ENCODE measurements at regions not wholly inside any gene's neighbourhood (a gene's known extent, or its start where the extent isn't known, plus 50 kb on each side); places are given as distances from the start of the nearest gene placed in this dataset.

GRCh38 chr13:75021151-75021550 lies 460.8 kb downstream of the TBC1D4 start:
- no peaks in the 10 kb centered on the region for H3K9me2 ChIP-seq (replicated peaks; ENCODE audit: control insufficient read depth, low read length)
- no peak overlapping the region for H3K4me3 ChIP-seq (ENCODE audit: low read length)
- no peaks in the 10 kb centered on the region for H3K9me3 ChIP-seq (ENCODE audit: control insufficient read depth, insufficient read depth, low read length)
- H3K4me2 ChIP-seq (ENCODE audit: low read length) = no peak overlapping the region
- no peak overlapping the region for H3K27ac ChIP-seq (ENCODE audit: low read depth, low read length)
- TF ChIP-seq EZH2phosphoT487 (IDR thresholded peaks at IDR 0.05; ENCODE audit: borderline replicate concordance, low read length) (no peak), CTCF (IDR thresholded peaks at IDR 0.05; ENCODE audit: low read depth, low read length, poor library complexity, severe bottlenecking) (no peak)
- no peaks in the 10 kb centered on the region; the same call in 1 of the 2 replicates for H3K27me3 ChIP-seq (ENCODE audit: control insufficient read depth, low read length)
- no peaks in the 10 kb centered on the region for H3F3A ChIP-seq (ENCODE audit: control insufficient read depth, insufficient read depth)
- H4K20me1 ChIP-seq (ENCODE audit: control insufficient read depth, insufficient read depth, low read depth, low read length) = no peaks in the 10 kb centered on the region
- H3K36me3 ChIP-seq (ENCODE audit: control insufficient read depth, low read length) = no peaks in the 10 kb centered on the region
- no peaks in the 10 kb centered on the region for H3K79me2 ChIP-seq (ENCODE audit: control insufficient read depth, low read length)
- no peaks in the 10 kb centered on the region for H3K4me1 ChIP-seq (ENCODE audit: control insufficient read depth, low read length)

- no peak overlapping the region for H3K27ac ChIP-seq (ENCODE audit: low read depth, low read length)
- no peaks in the 10 kb centered on the region for H3K36me3 ChIP-seq (ENCODE audit: control insufficient read depth, low read length)
- TF ChIP-seq CTCF (IDR thresholded peaks at IDR 0.05; ENCODE audit: low read depth, low read length, poor library complexity, severe bottlenecking) (no peak), EZH2phosphoT487 (IDR thresholded peaks at IDR 0.05; ENCODE audit: borderline replicate concordance, low read length) (no peak)
- H4K20me1 ChIP-seq (ENCODE audit: control insufficient read depth, insufficient read depth, low read depth, low read length) = no peaks in the 10 kb centered on the region
- H3K79me2 ChIP-seq (ENCODE audit: control insufficient read depth, low read length) = no peaks in the 10 kb centered on the region
- no peaks in the 10 kb centered on the region for H3K9me2 ChIP-seq (replicated peaks; ENCODE audit: control insufficient read depth, low read length)
- no peaks in the 10 kb centered on the region for H3K27me3 ChIP-seq (ENCODE audit: control insufficient read depth, low read length)
- no peaks in the 10 kb centered on the region for H3K9me3 ChIP-seq (ENCODE audit: control insufficient read depth, insufficient read depth, low read length)
- H3K4me3 ChIP-seq (ENCODE audit: low read length) = no peak overlapping the region
- no peaks in the 10 kb centered on the region for H3F3A ChIP-seq (ENCODE audit: control insufficient read depth, insufficient read depth)
- H3K4me1 ChIP-seq (ENCODE audit: control insufficient read depth, low read length) = no peaks in the 10 kb centered on the region
- H3K4me2 ChIP-seq (ENCODE audit: low read length) = no peak overlapping the region
These were observed 465.7 kb downstream of the TBC1D4 start for GRCh38 chr13:75016225-75016624.

- Histone ChIP-seq H3K4me1 (ENCODE audit: control insufficient read depth, low read length) (no peaks in the 10 kb centered on the region), H3F3A (ENCODE audit: control insufficient read depth, insufficient read depth) (no peaks in the 10 kb centered on the region), H3K9me2 (replicated peaks; ENCODE audit: control insufficient read depth, low read length) (no peaks in the 10 kb centered on the region), H3K4me3 (ENCODE audit: low read length) (no peak overlapping the region), H3K36me3 (ENCODE audit: control insufficient read depth, low read length) (no peaks in the 10 kb centered on the region), H3K4me2 (ENCODE audit: low read length) (no peak overlapping the region), H4K20me1 (ENCODE audit: control insufficient read depth, insufficient read depth, low read depth, low read length) (no peaks in the 10 kb centered on the region), H3K27ac (ENCODE audit: low read depth, low read length) (no peak overlapping the region), H3K79me2 (ENCODE audit: control insufficient read depth, low read length) (no peaks in the 10 kb centered on the region), H3K27me3 (ENCODE audit: control insufficient read depth, low read length) (no peaks in the 10 kb centered on the region), H3K9me3 (ENCODE audit: control insufficient read depth, insufficient read depth, low read length) (no peaks in the 10 kb centered on the region)
- no peak for TF ChIP-seq CTCF (IDR thresholded peaks at IDR 0.05; ENCODE audit: low read depth, low read length, poor library complexity, severe bottlenecking)
These were observed 468.2 kb downstream of the TBC1D4 start for GRCh38 chr13:75013818-75014217.

GRCh38 chr13:75010941-75011340 lies 471.0 kb downstream of the TBC1D4 start:
- no peak overlapping the region for H3K27ac ChIP-seq (ENCODE audit: low read depth, low read length)
- H3K9me3 ChIP-seq (ENCODE audit: control insufficient read depth, insufficient read depth, low read length) = no peaks in the 10 kb centered on the region
- H4K20me1 ChIP-seq (ENCODE audit: control insufficient read depth, insufficient read depth, low read depth, low read length) = no peaks in the 10 kb centered on the region
- no peaks in the 10 kb centered on the region for H3K9me2 ChIP-seq (replicated peaks; ENCODE audit: control insufficient read depth, low read length)
- H3K4me3 ChIP-seq (ENCODE audit: low read length) = no peak overlapping the region
- H3K4me2 ChIP-seq (ENCODE audit: low read length) = no peak overlapping the region
- no peaks in the 10 kb centered on the region for H3K36me3 ChIP-seq (ENCODE audit: control insufficient read depth, low read length)
- H3K27me3 ChIP-seq (ENCODE audit: control insufficient read depth, low read length) = peaks cover 3% of the 10 kb centered on the region
- H3F3A ChIP-seq (ENCODE audit: control insufficient read depth, insufficient read depth) = no peaks in the 10 kb centered on the region
- no peak for TF ChIP-seq EZH2phosphoT487 (IDR thresholded peaks at IDR 0.05; ENCODE audit: borderline replicate concordance, low read length)
- no peaks in the 10 kb centered on the region for H3K79me2 ChIP-seq (ENCODE audit: control insufficient read depth, low read length)
- no peaks in the 10 kb centered on the region for H3K4me1 ChIP-seq (ENCODE audit: control insufficient read depth, low read length)
